ENCODE measurements at regions not wholly inside any gene's neighbourhood (a gene's known extent, or its start where the extent isn't known, plus 50 kb on each side); places are given as distances from the start of the nearest gene placed in this dataset.

GRCh38 chr11:123249354-123249753, 54.3 kb upstream of the CLMP start:
- no peak for TF ChIP-seq CTCF (IDR thresholded peaks at IDR 0.05)
- no peak for TF ChIP-seq POLR2A (IDR thresholded peaks at IDR 0.05)

Measured in stomach (tissue), 4 donors.